ENCODE measurements at regions not wholly inside any gene's neighbourhood (a gene's known extent, or its start where the extent isn't known, plus 50 kb on each side); places are given as distances from the start of the nearest gene placed in this dataset.
A peak's percentile ranks its signal among the peaks of the same experiment; 100 is the strongest.

GRCh38 chr6:25008707-25009392, 73.1 kb upstream of the RIPOR2 start:
- in situ Hi-C loops (cut with HindIII; ENCODE audit: low pct_unique_long_range_greater_than_20kb, low sequenced_read_pairs), result no loop called here
- DNase-seq (ENCODE audit: low read depth, low spot score), result no peak

DNA sequence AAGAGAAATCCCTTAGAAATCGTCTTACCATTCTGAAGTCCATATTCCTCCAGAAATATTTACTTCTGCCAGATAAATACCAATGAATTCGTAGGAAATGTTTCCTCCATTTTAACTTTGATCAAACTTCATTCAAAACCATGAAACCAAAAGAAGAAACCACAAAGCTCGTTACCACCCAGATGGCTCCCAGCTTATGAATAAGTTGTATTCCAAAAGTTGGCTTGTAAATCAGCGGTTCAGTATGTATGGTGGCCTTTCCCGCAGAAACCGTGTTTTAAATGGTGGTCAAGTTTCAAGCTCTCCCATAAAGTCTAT, 73.6 kb upstream of the RIPOR2 start:
- in situ Hi-C loops (cut with HindIII; ENCODE audit: low pct_unique_long_range_greater_than_20kb, low sequenced_read_pairs), result no loop called here
- no peak for DNase-seq (ENCODE audit: low read depth, low spot score)

GRCh38 chr6:25010176-25010575, 74.4 kb upstream of the RIPOR2 start:
- DNase-seq (ENCODE audit: low read depth, low spot score), result no peak
- in situ Hi-C loops (cut with HindIII; ENCODE audit: low pct_unique_long_range_greater_than_20kb, low sequenced_read_pairs), result no loop called here

DNA sequence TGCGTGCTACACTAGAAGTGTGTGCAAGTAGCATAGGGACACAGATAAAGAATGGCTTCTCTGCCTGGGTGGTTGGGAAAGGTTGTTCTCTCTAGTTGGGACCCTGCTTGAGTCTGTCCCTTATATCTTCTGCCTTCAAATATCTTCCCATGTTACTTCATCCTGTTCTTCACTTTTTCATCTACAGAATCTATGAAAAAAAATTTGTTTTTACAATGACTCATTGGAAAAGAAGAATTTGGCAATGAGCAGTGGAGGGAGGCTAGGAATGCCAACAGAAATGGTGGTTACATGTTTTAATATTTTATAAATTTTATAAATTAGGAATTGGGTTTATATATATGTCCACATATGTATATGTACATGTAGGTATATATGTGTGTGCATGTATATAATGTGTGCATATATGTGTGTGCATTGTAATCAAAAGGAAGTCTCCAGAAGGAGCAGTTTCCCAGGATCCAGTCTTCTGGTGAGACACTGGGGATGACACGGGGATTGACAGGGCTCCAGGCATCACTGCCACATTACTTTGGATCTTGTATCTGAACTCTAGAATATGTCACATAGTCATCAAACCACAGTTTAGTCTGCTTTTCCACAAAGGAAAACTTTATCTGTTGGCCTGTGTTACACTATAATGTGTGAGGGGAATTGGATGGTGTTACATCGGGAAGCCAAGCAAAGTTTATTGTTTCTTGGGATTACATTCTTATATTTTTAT, 75.3 kb upstream of the RIPOR2 start:
- in situ Hi-C loops (cut with HindIII; ENCODE audit: low pct_unique_long_range_greater_than_20kb, low sequenced_read_pairs), result no loop called here
- no peak for DNase-seq (ENCODE audit: low read depth, low spot score)

GRCh38 chr6:25012657-25013056, 76.9 kb upstream of the RIPOR2 start:
- no peak for DNase-seq (ENCODE audit: low read depth, low spot score)

DNA sequence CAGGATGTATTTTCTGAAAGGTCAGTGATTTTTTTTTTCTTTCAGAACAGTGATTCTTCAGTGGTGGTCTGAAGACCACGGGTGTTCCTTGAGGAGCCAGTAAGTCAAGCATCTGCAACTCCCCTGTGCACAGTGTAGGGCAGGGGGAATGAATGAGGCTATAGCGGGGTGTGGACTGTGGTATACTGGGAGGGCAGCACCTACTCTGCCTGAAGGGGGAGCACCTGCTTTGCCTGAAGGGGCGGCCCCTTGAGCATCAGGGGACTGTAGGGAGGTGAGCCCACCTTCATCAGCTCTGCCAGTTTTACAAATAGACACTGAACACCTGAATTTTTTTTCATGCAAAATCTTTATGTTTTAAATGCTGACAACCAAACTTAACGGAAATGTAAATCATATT, 77.5 kb upstream of the RIPOR2 start:
- DNase-seq (ENCODE audit: low read depth, low spot score), result no peak
- in situ Hi-C loops (cut with HindIII; ENCODE audit: low pct_unique_long_range_greater_than_20kb, low sequenced_read_pairs), result no loop called here

More at GRCh38 chr6:25012657-25013056, 76.9 kb upstream of the RIPOR2 start:
- in situ Hi-C loops (cut with HindIII; ENCODE audit: low pct_unique_long_range_greater_than_20kb, low sequenced_read_pairs), result no loop called here

DNA sequence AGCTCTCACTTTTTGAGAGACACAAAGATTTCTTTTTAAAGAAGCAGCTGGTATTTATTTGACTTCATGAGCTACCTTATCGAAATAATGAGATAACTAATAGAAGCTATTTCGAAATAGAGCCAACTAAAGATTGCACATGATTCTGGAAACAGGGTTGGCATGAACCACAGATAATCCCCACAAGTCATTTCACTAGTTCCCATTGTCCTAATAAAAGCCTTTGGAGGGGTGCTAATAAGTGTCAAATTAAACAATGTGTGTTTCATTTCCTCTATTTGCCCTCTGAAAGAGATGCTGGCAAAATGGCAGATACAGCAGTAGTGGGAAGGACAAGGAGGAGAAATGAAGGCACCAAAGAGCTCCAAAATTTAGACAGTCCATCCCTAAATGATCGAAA, 78.6 kb upstream of the RIPOR2 start:
- no peak for DNase-seq (ENCODE audit: low read depth, low spot score)
- in situ Hi-C loops (cut with HindIII; ENCODE audit: low pct_unique_long_range_greater_than_20kb, low sequenced_read_pairs), result no loop called here

DNA sequence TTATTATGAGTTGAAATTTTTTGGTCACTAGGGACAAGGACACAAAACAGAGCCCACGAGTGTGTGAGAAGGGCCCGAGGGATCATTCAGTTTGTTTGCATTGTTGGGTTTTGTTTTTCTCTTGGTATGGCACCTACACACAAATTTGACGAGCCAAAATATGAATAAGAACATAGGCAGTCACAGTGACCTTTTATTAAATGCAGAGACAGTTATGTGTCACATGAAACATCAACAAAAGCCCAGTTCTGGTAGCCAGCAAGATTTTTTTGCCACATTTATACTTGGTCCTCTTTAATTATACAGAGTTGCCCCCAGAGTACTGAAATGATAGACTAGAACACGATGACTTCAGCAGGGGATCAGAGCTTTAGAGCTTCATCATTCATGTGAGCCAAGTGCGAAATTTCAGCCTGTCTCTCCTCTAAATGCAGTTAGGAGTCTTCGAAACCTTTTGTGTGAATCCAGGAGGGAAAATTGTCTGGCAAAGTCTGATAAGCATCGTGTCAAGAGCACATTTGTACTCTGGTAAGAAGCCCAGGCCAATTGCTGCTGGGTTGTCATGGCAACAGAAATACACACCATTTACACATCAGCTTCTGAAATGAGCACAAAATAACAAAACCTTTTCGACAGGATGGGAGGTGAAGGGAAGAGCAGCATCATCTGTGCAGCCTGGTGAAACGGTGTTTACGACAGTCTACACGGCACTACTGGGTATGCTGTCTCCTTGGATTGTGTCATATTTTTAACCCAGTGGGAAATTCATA, 79.2 kb upstream of the RIPOR2 start:
- in situ Hi-C loops (cut with HindIII; ENCODE audit: low pct_unique_long_range_greater_than_20kb, low sequenced_read_pairs), result no loop called here
- DNase-seq (ENCODE audit: low read depth, low spot score), result no peak

DNA sequence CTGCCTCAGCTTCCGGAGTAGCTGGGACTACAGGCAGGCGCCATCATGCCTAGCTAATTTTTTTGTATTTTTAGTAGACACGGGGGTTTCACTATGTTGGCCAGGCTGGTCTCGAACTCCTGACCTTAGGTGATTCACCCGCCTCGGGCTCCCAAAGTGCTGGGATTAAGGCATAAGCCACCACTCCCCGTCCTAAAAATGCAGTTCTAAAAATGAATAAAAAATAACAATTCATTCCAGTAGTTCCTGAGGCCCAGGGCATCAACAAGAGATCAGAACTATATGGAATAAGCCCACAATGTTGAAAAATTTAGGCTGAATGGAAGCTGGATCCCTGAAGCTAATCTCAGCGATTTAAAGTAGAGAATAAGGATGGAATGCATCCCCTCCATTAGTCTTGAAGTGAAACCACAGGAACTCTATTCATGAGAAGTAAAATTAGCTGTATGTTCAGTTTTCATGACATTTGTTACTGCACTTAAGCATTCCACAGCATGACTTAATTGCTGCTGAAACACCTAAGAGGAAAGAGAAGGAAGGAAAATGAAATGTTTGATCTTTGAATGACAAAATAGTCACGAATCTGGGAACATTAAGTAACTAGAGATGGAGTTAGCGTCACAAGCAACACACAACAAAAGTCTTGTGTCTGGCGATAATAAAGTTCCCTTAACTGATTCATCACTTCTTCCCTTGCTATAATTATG, 80.4 kb upstream of the RIPOR2 start:
- in situ Hi-C loops (cut with HindIII; ENCODE audit: low pct_unique_long_range_greater_than_20kb, low sequenced_read_pairs), result no loop called here
- DNase-seq (ENCODE audit: low read depth, low spot score), result no peak

DNA sequence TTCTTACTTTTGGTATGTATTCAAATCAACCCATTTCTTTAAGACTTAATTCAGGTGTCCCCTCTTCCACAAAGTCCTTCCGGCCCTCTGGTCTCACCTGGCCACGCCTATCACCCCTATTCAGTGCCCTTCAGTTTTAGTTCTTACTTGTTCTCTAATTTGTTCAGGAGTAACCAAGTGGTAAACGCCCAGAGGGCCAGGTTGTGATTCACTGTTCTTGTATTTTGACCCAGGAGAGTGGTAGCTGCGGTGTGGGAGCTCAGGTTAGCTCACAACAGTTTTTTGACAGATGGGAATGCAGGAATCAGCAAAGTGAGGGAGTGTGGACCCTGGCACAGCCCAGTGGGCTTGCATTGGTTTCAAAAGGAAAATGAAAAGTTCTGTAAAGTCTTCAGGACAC, 81.7 kb upstream of the RIPOR2 start:
- in situ Hi-C loops (cut with HindIII; ENCODE audit: low pct_unique_long_range_greater_than_20kb, low sequenced_read_pairs), result no loop called here

GRCh38 chr6:25017932-25018567, 82.3 kb upstream of the RIPOR2 start:
- in situ Hi-C loops (cut with HindIII; ENCODE audit: low pct_unique_long_range_greater_than_20kb, low sequenced_read_pairs), result no loop called here
- DNase-seq (ENCODE audit: low read depth, low spot score), result peak; percentile 92

More for the DNA sequence above, 81.7 kb upstream of the RIPOR2 start:
- no peak for DNase-seq (ENCODE audit: low read depth, low spot score)

GRCh38 chr6:25018568-25018954, 82.8 kb upstream of the RIPOR2 start:
- no peak for DNase-seq (ENCODE audit: low read depth, low spot score)
- in situ Hi-C loops (cut with HindIII; ENCODE audit: low pct_unique_long_range_greater_than_20kb, low sequenced_read_pairs), result no loop called here

DNA sequence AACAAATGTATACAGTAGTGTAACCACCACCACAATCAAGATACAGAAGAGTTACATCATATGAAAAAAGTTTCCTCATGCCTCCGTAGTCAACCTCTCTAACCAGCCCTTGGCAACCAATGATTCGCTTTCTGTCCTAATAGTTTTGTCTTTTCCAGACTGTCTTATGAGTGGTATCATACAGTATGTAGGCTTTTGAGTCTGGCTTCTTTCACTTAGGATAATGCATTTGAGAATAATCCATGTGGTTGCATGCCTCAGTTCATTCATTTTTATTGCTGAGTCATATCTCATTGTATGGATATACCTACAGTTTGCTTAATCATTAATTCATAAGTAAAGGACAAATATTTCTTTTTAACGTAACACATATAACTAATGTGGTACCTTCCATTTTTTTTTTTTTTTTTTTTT, 86.4 kb upstream of the RIPOR2 start:
- in situ Hi-C loops (cut with HindIII; ENCODE audit: low pct_unique_long_range_greater_than_20kb, low sequenced_read_pairs), result no loop called here
- peak; percentile 20 for DNase-seq (ENCODE audit: low read depth, low spot score)

- in situ Hi-C loops (cut with HindIII; ENCODE audit: low pct_unique_long_range_greater_than_20kb, low sequenced_read_pairs), result no loop called here
- no peak for DNase-seq (ENCODE audit: low read depth, low spot score)
These were observed 88.0 kb upstream of the RIPOR2 start for GRCh38 chr6:25023781-25024180.

GRCh38 chr6:25024821-25025220, 89.1 kb upstream of the RIPOR2 start:
- DNase-seq (ENCODE audit: low read depth, low spot score), result no peak
- in situ Hi-C loops (cut with HindIII; ENCODE audit: low pct_unique_long_range_greater_than_20kb, low sequenced_read_pairs), result no loop called here

DNA sequence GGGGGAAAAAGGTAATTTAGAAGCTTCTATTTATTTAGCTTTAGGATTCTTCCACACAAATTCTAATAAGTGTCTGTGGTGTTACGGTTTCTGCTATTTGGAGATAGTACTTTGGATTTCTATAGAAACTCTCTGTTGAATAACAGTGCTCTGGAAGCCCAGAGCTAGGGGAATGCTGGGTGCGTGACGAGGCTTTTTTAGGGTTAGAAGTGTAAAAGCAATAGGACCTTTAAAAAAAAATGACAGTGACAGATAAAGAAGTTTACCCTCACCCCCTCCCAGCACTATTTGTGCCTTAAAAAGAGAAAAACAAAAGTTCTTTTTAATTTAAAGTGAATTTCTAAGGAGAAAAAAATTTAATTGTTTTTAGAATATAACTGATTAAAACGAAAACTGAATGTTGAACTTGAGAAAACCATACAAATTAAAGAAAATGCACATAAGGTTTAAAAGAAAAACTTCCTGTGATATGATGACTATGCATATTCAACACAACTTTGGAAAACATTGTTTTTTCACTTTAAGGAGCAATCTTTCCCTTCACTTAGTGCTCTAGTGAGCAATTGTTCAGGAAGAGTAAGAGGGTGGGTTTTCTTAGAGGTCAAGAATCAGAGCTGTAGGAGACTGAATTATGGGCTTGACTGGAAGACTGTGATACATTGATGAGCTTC, 89.6 kb upstream of the RIPOR2 start:
- no peak for DNase-seq (ENCODE audit: low read depth, low spot score)
- in situ Hi-C loops (cut with HindIII; ENCODE audit: low pct_unique_long_range_greater_than_20kb, low sequenced_read_pairs), result no loop called here

DNA sequence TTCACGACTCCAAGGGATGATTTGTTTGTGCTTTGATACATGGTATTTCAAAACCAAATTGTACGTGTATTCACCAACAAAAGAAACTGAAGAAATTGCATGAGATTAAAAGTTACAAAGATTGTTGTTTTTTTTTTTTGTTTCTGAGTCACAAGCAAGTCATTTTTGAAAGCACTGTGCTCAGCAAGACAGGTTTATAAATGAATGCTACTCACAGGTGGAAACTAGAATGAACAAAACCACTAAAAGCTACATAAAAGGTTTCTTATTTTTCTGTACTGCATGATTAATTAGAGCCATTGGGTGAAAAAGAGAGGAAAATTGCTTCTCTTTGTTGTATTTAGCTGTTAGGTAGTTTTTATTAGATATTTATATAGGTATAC, 90.2 kb upstream of the RIPOR2 start:
- in situ Hi-C loops (cut with HindIII; ENCODE audit: low pct_unique_long_range_greater_than_20kb, low sequenced_read_pairs), result no loop called here

More for the DNA sequence above, 90.2 kb upstream of the RIPOR2 start:
- no peak for DNase-seq (ENCODE audit: low read depth, low spot score)
